ENCODE measurements at regions not wholly inside any gene's neighbourhood (a gene's known extent, or its start where the extent isn't known, plus 50 kb on each side); places are given as distances from the start of the nearest gene placed in this dataset.

DNA sequence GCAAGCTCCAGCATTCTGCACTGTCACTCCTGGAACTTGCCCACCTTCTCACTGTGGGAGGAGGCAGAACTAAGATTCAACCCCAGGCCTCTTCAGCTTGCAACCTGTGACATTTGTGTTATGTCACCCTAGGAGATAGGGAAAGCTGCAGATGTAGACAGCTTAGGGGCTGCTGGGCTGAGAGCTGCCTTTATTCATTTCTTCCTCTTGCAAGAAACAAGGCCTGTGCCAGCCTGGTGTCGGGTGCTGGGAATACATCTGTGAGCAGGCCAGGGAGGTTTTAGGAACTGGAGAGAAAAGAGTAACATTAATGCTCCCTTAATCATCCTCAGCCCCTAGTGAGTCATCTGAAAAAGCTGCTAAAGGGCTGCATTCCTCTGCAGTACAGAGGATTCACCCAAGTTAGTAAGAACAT is 101.8 kb downstream of the FGF18 start:
- Histone ChIP-seq H3K9me3 (ENCODE audit: control insufficient read depth, insufficient read depth, low read length) (no peaks in the 10 kb centered on the region), H3K4me1 (ENCODE audit: control insufficient read depth, insufficient read depth, low read length) (peaks cover 23% of the 10 kb centered on the region), H4K91ac (ENCODE audit: insufficient read depth, low read depth, low read length) (peak overlapping the region; percentile 88), H4K8ac (ENCODE audit: low read depth in 2 of 2, low read length in 2 of 2) (peak overlapping the region; percentile 33 to 80; a peak in 3 of 4 replicates), H3K27ac (ENCODE audit: insufficient read depth, low read length) (peak overlapping the region; percentile 81), H2BK15ac (ENCODE audit: low read depth, low read length) (no peak overlapping the region), H2BK120ac (ENCODE audit: low read depth, low read length) (peak overlapping the region; percentile 86), H3K14ac (replicated peaks; ENCODE audit: low read depth, low read length) (peak overlapping the region; percentile 38; the same call in 1 of the 2 replicates), H3K4me3 (ENCODE audit: insufficient read depth, low read depth, low read length) (no peak overlapping the region), H2AK9ac (replicated peaks; ENCODE audit: low read depth, low read length, poor library complexity) (peak overlapping the region; percentile 73), H3K56ac (ENCODE audit: extremely low read depth, insufficient read depth, low read length) (peak overlapping the region; percentile 54; the same call in 1 of the 2 replicates), H3K9ac (ENCODE audit: low read depth, low read length) (peak overlapping the region; percentile 54), H3K36me3 (ENCODE audit: control insufficient read depth, insufficient read depth, low read length) (no peaks in the 10 kb centered on the region), H4K5ac (ENCODE audit: low read depth, low read length) (peak overlapping the region; percentile 41; the same call in 1 of the 2 replicates), H3K4me2 (ENCODE audit: low read depth, low read length) (peak overlapping the region; percentile 21; the same call in 1 of the 2 replicates), H3K23ac (ENCODE audit: low read depth, low read length) (peak overlapping the region; percentile 73), H3K27me3 (ENCODE audit: control insufficient read depth, insufficient read depth, low read length) (peaks cover 3% of the 10 kb centered on the region), H3K4ac (ENCODE audit: low read depth, low read length) (peak overlapping the region; percentile 78), H2AK5ac (ENCODE audit: low read depth, low read length) (peak overlapping the region; percentile 54; the same call in 1 of the 2 replicates), H3K79me1 (ENCODE audit: low read depth in 1 of 2, low read length in 2 of 2) (no peaks in the 10 kb centered on the region), H2BK20ac (ENCODE audit: low read depth, low read length) (peak overlapping the region; percentile 75), H3K18ac (ENCODE audit: low read depth, low read length) (peak overlapping the region; percentile 30; the same call in 1 of the 2 replicates), H4K20me1 (ENCODE audit: insufficient read depth, low read length) (no peaks in the 10 kb centered on the region), H2BK5ac (ENCODE audit: low read depth, low read length, poor library complexity, severe bottlenecking) (peak overlapping the region; percentile 83), H2AFZ (replicated peaks; ENCODE audit: low read length, poor library complexity) (peak overlapping the region; percentile 83), H3K9me1 (ENCODE audit: insufficient read depth, low read length) (peaks cover 23% of the 10 kb centered on the region)
- BruUV-seq (replicated peaks): no TSS peak
- in situ Hi-C loops (cut with MboI; ENCODE audit: low sequenced_read_pairs) (no loop called here), intact Hi-C loops (cut with micrococcal nuclease) (loop anchor here (2.0 to 5.0 kb wide), 2 partner anchors 70 to 99 kb away; no protein-coding TSS in a partner anchor), dilution Hi-C loops (cut with HindIII; ENCODE audit: low sequenced_read_pairs, unreplicated experiment) (no loop called here)
- POLR2A ChIA-PET (ENCODE audit: unreplicated experiment): no interaction called here
- no CpG with 5 or more reads among the region's 1 CpG for WGBS, 2 experiments (ENCODE audit: extremely low coverage in 2 of 2, insufficient read length in 1 of 2)
- DNase-seq (peak; percentile 92), ATAC-seq (ENCODE audit: low read depth) (peak; percentile 95)
- CTCF ChIA-PET: interaction anchor here (1.4 kb wide), 1 partner anchor 38 kb away, joined by 4 read pairs; no protein-coding TSS in a partner anchor
- TF ChIP-seq RAD21 (IDR thresholded peaks at IDR 0.05; ENCODE audit: low read length) (peak; percentile 44), SMC3 (IDR thresholded peaks at IDR 0.05; ENCODE audit: low read depth, low read length) (no peak), BHLHE40 (IDR thresholded peaks at IDR 0.05; ENCODE audit: low read depth, low read length) (no peak), FOS (IDR thresholded peaks at IDR 0.05; ENCODE audit: low read depth, low read length) (peak; percentile 83)
- TF ChIP-seq, protein P1, sequence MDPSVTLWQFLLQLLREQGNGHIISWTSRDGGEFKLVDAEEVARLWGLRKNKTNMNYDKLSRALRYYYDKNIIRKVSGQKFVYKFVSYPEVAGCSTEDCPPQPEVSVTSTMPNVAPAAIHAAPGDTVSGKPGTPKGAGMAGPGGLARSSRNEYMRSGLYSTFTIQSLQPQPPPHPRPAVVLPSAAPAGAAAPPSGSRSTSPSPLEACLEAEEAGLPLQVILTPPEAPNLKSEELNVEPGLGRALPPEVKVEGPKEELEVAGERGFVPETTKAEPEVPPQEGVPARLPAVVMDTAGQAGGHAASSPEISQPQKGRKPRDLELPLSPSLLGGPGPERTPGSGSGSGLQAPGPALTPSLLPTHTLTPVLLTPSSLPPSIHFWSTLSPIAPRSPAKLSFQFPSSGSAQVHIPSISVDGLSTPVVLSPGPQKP (IDR thresholded peaks at IDR 0.05; ENCODE audit: borderline replicate concordance, low read depth, low read length): no peak
- TF ChIP-seq, protein P2, sequence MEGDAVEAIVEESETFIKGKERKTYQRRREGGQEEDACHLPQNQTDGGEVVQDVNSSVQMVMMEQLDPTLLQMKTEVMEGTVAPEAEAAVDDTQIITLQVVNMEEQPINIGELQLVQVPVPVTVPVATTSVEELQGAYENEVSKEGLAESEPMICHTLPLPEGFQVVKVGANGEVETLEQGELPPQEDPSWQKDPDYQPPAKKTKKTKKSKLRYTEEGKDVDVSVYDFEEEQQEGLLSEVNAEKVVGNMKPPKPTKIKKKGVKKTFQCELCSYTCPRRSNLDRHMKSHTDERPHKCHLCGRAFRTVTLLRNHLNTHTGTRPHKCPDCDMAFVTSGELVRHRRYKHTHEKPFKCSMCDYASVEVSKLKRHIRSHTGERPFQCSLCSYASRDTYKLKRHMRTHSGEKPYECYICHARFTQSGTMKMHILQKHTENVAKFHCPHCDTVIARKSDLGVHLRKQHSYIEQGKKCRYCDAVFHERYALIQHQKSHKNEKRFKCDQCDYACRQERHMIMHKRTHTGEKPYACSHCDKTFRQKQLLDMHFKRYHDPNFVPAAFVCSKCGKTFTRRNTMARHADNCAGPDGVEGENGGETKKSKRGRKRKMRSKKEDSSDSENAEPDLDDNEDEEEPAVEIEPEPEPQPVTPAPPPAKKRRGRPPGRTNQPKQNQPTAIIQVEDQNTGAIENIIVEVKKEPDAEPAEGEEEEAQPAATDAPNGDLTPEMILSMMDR (conservative IDR thresholded peaks at IDR 0.05; ENCODE audit: low read depth, low read length): peak; percentile 20; the same call in 1 of the 2 replicates
